ENCODE measurements at regions not wholly inside any gene's neighbourhood (a gene's known extent, or its start where the extent isn't known, plus 50 kb on each side); places are given as distances from the start of the nearest gene placed in this dataset.

- TF ChIP-seq CTCF (IDR thresholded peaks at IDR 0.05 in 2 of 3, conservative IDR thresholded peaks at IDR 0.05 in 1 of 3; ENCODE audit: borderline replicate concordance in 1 of 3, insufficient read depth in 1 of 3, low read depth in 2 of 3, low read length in 2 of 3) (no peak), EZH2 (IDR thresholded peaks at IDR 0.05) (no peak), POLR2A (IDR thresholded peaks at IDR 0.05; ENCODE audit: borderline replicate concordance, extremely low read depth, insufficient read depth, insufficient read length) (no peak), ATF3 (IDR thresholded peaks at IDR 0.05) (no peak), ZNF274 (IDR thresholded peaks at IDR 0.05; ENCODE audit: low read depth, low read length) (no peak), SRF (IDR thresholded peaks at IDR 0.05; ENCODE audit: low read depth) (no peak), EGR1 (IDR thresholded peaks at IDR 0.05; ENCODE audit: low read depth) (no peak), POLR2AphosphoS5 (IDR thresholded peaks at IDR 0.05; ENCODE audit: low read depth, low read length) (no peak)
- TF ChIP-seq, protein P1, sequence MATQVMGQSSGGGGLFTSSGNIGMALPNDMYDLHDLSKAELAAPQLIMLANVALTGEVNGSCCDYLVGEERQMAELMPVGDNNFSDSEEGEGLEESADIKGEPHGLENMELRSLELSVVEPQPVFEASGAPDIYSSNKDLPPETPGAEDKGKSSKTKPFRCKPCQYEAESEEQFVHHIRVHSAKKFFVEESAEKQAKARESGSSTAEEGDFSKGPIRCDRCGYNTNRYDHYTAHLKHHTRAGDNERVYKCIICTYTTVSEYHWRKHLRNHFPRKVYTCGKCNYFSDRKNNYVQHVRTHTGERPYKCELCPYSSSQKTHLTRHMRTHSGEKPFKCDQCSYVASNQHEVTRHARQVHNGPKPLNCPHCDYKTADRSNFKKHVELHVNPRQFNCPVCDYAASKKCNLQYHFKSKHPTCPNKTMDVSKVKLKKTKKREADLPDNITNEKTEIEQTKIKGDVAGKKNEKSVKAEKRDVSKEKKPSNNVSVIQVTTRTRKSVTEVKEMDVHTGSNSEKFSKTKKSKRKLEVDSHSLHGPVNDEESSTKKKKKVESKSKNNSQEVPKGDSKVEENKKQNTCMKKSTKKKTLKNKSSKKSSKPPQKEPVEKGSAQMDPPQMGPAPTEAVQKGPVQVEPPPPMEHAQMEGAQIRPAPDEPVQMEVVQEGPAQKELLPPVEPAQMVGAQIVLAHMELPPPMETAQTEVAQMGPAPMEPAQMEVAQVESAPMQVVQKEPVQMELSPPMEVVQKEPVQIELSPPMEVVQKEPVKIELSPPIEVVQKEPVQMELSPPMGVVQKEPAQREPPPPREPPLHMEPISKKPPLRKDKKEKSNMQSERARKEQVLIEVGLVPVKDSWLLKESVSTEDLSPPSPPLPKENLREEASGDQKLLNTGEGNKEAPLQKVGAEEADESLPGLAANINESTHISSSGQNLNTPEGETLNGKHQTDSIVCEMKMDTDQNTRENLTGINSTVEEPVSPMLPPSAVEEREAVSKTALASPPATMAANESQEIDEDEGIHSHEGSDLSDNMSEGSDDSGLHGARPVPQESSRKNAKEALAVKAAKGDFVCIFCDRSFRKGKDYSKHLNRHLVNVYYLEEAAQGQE (IDR thresholded peaks at IDR 0.05; ENCODE audit: low read depth): no peak
These were observed 106.9 kb downstream of the HOXA1 start for GRCh38 chr7:26988836-26989374.

Measured in HCT116 (cell line).